ENCODE measurements at regions not wholly inside any gene's neighbourhood (a gene's known extent, or its start where the extent isn't known, plus 50 kb on each side); places are given as distances from the start of the nearest gene placed in this dataset.

DNA sequence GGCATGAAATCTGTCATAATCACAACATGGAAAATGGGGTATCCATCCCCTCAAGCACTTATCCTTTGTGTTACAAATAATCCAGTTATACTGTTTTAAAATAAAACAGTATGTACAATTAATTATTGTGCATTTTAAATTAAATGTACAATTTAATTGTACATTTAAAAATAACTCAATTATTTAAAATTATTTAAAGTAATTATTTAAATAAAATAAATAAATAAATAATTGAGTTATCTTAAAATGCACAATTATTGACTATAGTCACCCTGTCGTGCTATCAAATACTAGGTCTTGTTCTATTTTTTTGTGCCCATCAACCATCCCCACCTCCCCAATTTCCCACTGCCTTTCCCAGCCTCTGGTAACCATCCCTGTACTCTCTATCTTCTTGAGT lies 66.9 kb upstream of the KCNG1 start:
- no peak overlapping the region for H3K27ac ChIP-seq (ENCODE audit: low read depth, low read length)
- TF ChIP-seq, protein P1, sequence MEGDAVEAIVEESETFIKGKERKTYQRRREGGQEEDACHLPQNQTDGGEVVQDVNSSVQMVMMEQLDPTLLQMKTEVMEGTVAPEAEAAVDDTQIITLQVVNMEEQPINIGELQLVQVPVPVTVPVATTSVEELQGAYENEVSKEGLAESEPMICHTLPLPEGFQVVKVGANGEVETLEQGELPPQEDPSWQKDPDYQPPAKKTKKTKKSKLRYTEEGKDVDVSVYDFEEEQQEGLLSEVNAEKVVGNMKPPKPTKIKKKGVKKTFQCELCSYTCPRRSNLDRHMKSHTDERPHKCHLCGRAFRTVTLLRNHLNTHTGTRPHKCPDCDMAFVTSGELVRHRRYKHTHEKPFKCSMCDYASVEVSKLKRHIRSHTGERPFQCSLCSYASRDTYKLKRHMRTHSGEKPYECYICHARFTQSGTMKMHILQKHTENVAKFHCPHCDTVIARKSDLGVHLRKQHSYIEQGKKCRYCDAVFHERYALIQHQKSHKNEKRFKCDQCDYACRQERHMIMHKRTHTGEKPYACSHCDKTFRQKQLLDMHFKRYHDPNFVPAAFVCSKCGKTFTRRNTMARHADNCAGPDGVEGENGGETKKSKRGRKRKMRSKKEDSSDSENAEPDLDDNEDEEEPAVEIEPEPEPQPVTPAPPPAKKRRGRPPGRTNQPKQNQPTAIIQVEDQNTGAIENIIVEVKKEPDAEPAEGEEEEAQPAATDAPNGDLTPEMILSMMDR (IDR thresholded peaks at IDR 0.05; ENCODE audit: extremely low read depth, low read depth, low read length) = no peak
- no peaks in the 10 kb centered on the region for H4K20me1 ChIP-seq (ENCODE audit: insufficient read depth, low read length)
- H3K4me3 ChIP-seq (ENCODE audit: insufficient read depth, low read length) = no peak overlapping the region
- no peaks in the 10 kb centered on the region for H3K4me1 ChIP-seq (ENCODE audit: insufficient read depth, low read length)
- no peak overlapping the region for H2AFZ ChIP-seq (ENCODE audit: low read length)
- no peak overlapping the region for H3K4me2 ChIP-seq (ENCODE audit: insufficient read depth, low read length)
- H3K79me2 ChIP-seq (ENCODE audit: insufficient read depth, low read length) = no peaks in the 10 kb centered on the region
- H3K36me3 ChIP-seq (ENCODE audit: insufficient read depth, low read length) = no peaks in the 10 kb centered on the region
- H3K9me3 ChIP-seq (ENCODE audit: low read depth, low read length) = peaks cover 2% of the 10 kb centered on the region
- DNase-seq (ENCODE audit: insufficient read length, low spot score, missing footprints) = no peak
- peaks cover 76% of the 10 kb centered on the region for H3K27me3 ChIP-seq (ENCODE audit: insufficient read depth, low read length)

DNA sequence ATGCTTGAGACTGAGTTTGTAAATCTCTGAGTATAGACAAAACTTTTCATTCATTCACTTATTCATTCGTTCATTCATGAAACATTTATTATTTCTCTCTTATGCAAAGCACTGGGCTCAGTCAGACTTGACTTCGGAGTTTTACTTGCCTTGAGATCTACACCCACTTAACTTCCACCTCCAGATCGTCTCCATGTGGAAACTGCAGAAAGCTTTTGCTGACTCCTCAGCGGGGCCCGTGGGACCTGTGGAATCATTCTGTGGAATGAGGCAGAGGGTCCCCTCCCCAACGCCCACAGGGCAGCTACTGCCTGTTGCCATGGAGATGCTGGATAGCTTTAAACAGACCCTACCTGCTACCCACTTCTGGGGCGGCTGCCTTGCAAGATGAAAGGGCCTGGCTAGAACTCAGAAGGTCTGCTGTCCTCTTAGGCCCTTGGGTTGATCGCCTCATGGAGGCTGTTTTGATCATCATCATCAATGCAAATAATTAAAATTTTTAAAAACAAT lies 66.4 kb upstream of the KCNG1 start:
- H3K4me2 ChIP-seq (ENCODE audit: insufficient read depth, low read length) = no peak overlapping the region
- H3K9me3 ChIP-seq (ENCODE audit: low read depth, low read length) = peaks cover 2% of the 10 kb centered on the region
- H3K4me3 ChIP-seq (ENCODE audit: insufficient read depth, low read length) = no peak overlapping the region
- TF ChIP-seq, protein P1 (IDR thresholded peaks at IDR 0.05; ENCODE audit: extremely low read depth, low read depth, low read length) = no peak
- no peak for DNase-seq (ENCODE audit: insufficient read length, low spot score, missing footprints)
- no peak overlapping the region for H2AFZ ChIP-seq (ENCODE audit: low read length)
- H3K36me3 ChIP-seq (ENCODE audit: insufficient read depth, low read length) = no peaks in the 10 kb centered on the region
- H3K4me1 ChIP-seq (ENCODE audit: insufficient read depth, low read length) = no peaks in the 10 kb centered on the region
- peaks cover 77% of the 10 kb centered on the region for H3K27me3 ChIP-seq (ENCODE audit: insufficient read depth, low read length)
- no peak overlapping the region for H3K27ac ChIP-seq (ENCODE audit: low read depth, low read length)
- H4K20me1 ChIP-seq (ENCODE audit: insufficient read depth, low read length) = no peaks in the 10 kb centered on the region
- no peaks in the 10 kb centered on the region for H3K79me2 ChIP-seq (ENCODE audit: insufficient read depth, low read length)

DNA sequence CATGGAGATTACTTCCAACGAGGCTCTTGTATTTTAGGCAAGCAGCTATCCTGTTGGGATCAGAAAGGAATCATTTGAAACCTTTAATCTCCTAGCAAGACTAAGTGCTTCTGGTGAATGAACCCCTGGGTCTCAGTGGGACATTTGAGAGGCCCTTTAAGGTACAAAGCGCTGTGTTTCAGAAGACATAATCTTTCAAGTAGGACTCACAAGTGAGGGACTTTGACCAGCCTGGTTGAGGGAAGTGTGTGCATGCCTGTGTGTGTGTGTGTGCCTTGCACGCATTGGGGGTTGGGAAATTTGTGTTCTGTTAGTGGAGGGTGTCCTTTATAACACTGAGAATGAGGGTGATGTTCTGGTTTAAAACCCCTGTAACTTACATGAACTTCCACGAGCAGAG lies 64.4 kb upstream of the KCNG1 start:
- H3K9me3 ChIP-seq (ENCODE audit: low read depth, low read length) = peaks cover 2% of the 10 kb centered on the region
- no peak overlapping the region for H3K27ac ChIP-seq (ENCODE audit: low read depth, low read length)
- DNase-seq (ENCODE audit: insufficient read length, low spot score, missing footprints) = no peak
- H3K79me2 ChIP-seq (ENCODE audit: insufficient read depth, low read length) = no peaks in the 10 kb centered on the region
- no peaks in the 10 kb centered on the region for H3K36me3 ChIP-seq (ENCODE audit: insufficient read depth, low read length)
- TF ChIP-seq, protein P1 (IDR thresholded peaks at IDR 0.05; ENCODE audit: extremely low read depth, low read depth, low read length) = no peak
- H3K4me2 ChIP-seq (ENCODE audit: insufficient read depth, low read length) = no peak overlapping the region
- H3K4me1 ChIP-seq (ENCODE audit: insufficient read depth, low read length) = no peaks in the 10 kb centered on the region
- H3K27me3 ChIP-seq (ENCODE audit: insufficient read depth, low read length) = peaks cover 77% of the 10 kb centered on the region
- no peak overlapping the region for H2AFZ ChIP-seq (ENCODE audit: low read length)
- no peaks in the 10 kb centered on the region for H4K20me1 ChIP-seq (ENCODE audit: insufficient read depth, low read length)
- no peak overlapping the region for H3K4me3 ChIP-seq (ENCODE audit: insufficient read depth, low read length)

DNA sequence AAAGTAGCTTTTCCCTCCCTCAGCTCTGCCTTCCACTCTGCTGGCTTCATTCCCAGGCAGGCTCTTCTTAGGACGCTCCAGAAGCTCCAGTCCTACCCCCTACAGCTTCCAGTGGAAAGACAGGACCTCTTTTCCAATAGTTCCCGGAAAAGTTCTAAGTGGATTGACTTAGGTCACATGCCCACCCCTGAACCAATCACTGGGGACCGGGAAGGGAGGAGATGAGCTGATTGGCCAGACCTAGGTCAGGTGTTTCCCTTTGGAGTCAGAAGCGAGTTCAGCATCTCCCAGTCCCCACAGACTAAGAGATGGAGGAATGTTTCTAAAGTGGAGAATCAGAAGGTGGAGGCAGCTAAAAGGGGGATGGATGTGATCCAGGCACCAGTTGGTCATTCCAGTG lies 62.9 kb upstream of the KCNG1 start:
- Histone ChIP-seq H3K4me2 (ENCODE audit: insufficient read depth, low read length) (no peak overlapping the region), H3K4me1 (ENCODE audit: insufficient read depth, low read length) (no peaks in the 10 kb centered on the region), H3K27ac (ENCODE audit: low read depth, low read length) (no peak overlapping the region), H3K79me2 (ENCODE audit: insufficient read depth, low read length) (no peaks in the 10 kb centered on the region), H2AFZ (ENCODE audit: low read length) (no peak overlapping the region), H3K4me3 (ENCODE audit: insufficient read depth, low read length) (no peak overlapping the region), H3K9me3 (ENCODE audit: low read depth, low read length) (peaks cover 2% of the 10 kb centered on the region), H3K36me3 (ENCODE audit: insufficient read depth, low read length) (no peaks in the 10 kb centered on the region), H3K27me3 (ENCODE audit: insufficient read depth, low read length) (peaks cover 69% of the 10 kb centered on the region), H4K20me1 (ENCODE audit: insufficient read depth, low read length) (no peaks in the 10 kb centered on the region)
- DNase-seq (ENCODE audit: insufficient read length, low spot score, missing footprints) = no peak
- TF ChIP-seq, protein P1 (IDR thresholded peaks at IDR 0.05; ENCODE audit: extremely low read depth, low read depth, low read length) = no peak

Measured in osteoblast (primary cell).